ENCODE measurements at regions not wholly inside any gene's neighbourhood (a gene's known extent, or its start where the extent isn't known, plus 50 kb on each side); places are given as distances from the start of the nearest gene placed in this dataset.

- no peak for TF ChIP-seq ZBTB17 (tag by site-specific recombination; IDR thresholded peaks at IDR 0.05)
- no peak for TF ChIP-seq ZNF133 (tag by site-specific recombination; IDR thresholded peaks at IDR 0.05)
- no peak for TF ChIP-seq ZNF670 (tag by site-specific recombination; IDR thresholded peaks at IDR 0.05; ENCODE audit: low read depth)
- TF ChIP-seq ZNF391 (tag by site-specific recombination; IDR thresholded peaks at IDR 0.05; ENCODE audit: borderline replicate concordance, low read depth) = no peak
- POLR2A ChIA-PET = no interaction called here
- Histone ChIP-seq H3K4me3 (ENCODE audit: low read depth, low read length) (no peak overlapping the region), H3K27ac (ENCODE audit: extremely low read depth, low read depth, low read length) (no peak overlapping the region), H3K9me3 (ENCODE audit: control insufficient read depth, insufficient read depth, low read depth, low read length) (no peaks in the 10 kb centered on the region), H3K36me3 (ENCODE audit: control insufficient read depth in 2 of 2, insufficient read depth in 1 of 2, low read length in 2 of 2) (no peaks in the 10 kb centered on the region), H3K4me1 (ENCODE audit: control insufficient read depth, insufficient read depth, low read length) (no peaks in the 10 kb centered on the region)
- CTCF ChIA-PET = no interaction called here
These were observed 102.1 kb downstream of the SHCBP1 start for GRCh38 chr16:46519063-46519462.

- ChIA-PET POLR2A (no interaction called here), CTCF (no interaction called here)
- H3K27ac ChIP-seq (ENCODE audit: extremely low read depth, low read depth, low read length) = no peak overlapping the region
- no peaks in the 10 kb centered on the region for H3K9me3 ChIP-seq (ENCODE audit: control insufficient read depth, insufficient read depth, low read depth, low read length)
- no peak overlapping the region for H3K4me3 ChIP-seq (ENCODE audit: low read depth, low read length)
- H3K36me3 ChIP-seq (ENCODE audit: control insufficient read depth in 2 of 2, insufficient read depth in 1 of 2, low read length in 2 of 2) = no peaks in the 10 kb centered on the region
- TF ChIP-seq ZBTB48 (tag by site-specific recombination; IDR thresholded peaks at IDR 0.05) (no peak), ZNF362 (tag by site-specific recombination; IDR thresholded peaks at IDR 0.05) (no peak), ZNF138 (tag by site-specific recombination; IDR thresholded peaks at IDR 0.05; ENCODE audit: borderline replicate concordance) (no peak), ZNF677 (tag by site-specific recombination; IDR thresholded peaks at IDR 0.05) (no peak), ZNF664 (tag by site-specific recombination; IDR thresholded peaks at IDR 0.05) (no peak), ZNF416 (tag by site-specific recombination; IDR thresholded peaks at IDR 0.05) (no peak), ZNF366 (tag by site-specific recombination; conservative IDR thresholded peaks at IDR 0.05) (no peak), YY2 (tag by site-specific recombination; IDR thresholded peaks at IDR 0.05) (no peak), ZNF354C (tag by site-specific recombination; IDR thresholded peaks at IDR 0.05; ENCODE audit: borderline replicate concordance, low read depth) (no peak), ZIC2 (tag by site-specific recombination; IDR thresholded peaks at IDR 0.05) (no peak), PRDM2 (tag by site-specific recombination; IDR thresholded peaks at IDR 0.05; ENCODE audit: borderline replicate concordance) (no peak), KLF17 (tag by site-specific recombination; IDR thresholded peaks at IDR 0.05) (no peak)
- TF ChIP-seq, protein P1, sequence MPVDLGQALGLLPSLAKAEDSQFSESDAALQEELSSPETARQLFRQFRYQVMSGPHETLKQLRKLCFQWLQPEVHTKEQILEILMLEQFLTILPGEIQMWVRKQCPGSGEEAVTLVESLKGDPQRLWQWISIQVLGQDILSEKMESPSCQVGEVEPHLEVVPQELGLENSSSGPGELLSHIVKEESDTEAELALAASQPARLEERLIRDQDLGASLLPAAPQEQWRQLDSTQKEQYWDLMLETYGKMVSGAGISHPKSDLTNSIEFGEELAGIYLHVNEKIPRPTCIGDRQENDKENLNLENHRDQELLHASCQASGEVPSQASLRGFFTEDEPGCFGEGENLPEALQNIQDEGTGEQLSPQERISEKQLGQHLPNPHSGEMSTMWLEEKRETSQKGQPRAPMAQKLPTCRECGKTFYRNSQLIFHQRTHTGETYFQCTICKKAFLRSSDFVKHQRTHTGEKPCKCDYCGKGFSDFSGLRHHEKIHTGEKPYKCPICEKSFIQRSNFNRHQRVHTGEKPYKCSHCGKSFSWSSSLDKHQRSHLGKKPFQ (tag by site-specific recombination; IDR thresholded peaks at IDR 0.05) = no peak
- TF ChIP-seq, protein P2, sequence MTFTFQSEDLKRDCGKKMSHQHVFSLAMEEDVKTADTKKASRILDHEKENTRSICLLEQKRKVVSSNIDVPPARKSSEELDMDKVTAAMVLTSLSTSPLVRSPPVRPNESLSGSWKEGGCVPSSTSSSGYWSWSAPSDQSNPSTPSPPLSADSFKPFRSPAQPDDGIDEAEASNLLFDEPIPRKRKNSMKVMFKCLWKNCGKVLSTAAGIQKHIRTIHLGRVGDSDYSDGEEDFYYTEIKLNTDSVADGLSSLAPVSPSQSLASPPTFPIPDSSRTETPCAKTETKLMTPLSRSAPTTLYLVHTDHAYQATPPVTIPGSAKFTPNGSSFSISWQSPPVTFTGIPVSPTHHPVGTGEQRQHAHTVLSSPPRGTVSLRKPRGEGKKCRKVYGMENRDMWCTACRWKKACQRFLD (tag by site-specific recombination; IDR thresholded peaks at IDR 0.05) = no peak
- TF ChIP-seq, protein P3, sequence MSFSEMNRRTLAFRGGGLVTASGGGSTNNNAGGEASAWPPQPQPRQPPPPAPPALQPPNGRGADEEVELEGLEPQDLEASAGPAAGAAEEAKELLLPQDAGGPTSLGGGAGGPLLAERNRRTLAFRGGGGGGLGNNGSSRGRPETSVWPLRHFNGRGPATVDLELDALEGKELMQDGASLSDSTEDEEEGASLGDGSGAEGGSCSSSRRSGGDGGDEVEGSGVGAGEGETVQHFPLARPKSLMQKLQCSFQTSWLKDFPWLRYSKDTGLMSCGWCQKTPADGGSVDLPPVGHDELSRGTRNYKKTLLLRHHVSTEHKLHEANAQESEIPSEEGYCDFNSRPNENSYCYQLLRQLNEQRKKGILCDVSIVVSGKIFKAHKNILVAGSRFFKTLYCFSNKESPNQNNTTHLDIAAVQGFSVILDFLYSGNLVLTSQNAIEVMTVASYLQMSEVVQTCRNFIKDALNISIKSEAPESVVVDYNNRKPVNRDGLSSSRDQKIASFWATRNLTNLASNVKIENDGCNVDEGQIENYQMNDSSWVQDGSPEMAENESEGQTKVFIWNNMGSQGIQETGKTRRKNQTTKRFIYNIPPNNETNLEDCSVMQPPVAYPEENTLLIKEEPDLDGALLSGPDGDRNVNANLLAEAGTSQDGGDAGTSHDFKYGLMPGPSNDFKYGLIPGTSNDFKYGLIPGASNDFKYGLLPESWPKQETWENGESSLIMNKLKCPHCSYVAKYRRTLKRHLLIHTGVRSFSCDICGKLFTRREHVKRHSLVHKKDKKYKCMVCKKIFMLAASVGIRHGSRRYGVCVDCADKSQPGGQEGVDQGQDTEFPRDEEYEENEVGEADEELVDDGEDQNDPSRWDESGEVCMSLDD (tag by site-specific recombination; IDR thresholded peaks at IDR 0.05) = no peak
- TF ChIP-seq, protein P4, sequence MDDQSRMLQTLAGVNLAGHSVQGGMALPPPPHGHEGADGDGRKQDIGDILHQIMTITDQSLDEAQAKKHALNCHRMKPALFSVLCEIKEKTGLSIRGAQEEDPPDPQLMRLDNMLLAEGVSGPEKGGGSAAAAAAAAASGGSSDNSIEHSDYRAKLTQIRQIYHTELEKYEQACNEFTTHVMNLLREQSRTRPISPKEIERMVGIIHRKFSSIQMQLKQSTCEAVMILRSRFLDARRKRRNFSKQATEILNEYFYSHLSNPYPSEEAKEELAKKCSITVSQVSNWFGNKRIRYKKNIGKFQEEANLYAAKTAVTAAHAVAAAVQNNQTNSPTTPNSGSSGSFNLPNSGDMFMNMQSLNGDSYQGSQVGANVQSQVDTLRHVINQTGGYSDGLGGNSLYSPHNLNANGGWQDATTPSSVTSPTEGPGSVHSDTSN (CRISPR knock-in tag; IDR thresholded peaks at IDR 0.05) = no peak
- no peaks in the 10 kb centered on the region for H3K4me1 ChIP-seq (ENCODE audit: control insufficient read depth, insufficient read depth, low read length)
These were observed 124.5 kb downstream of the SHCBP1 start for GRCh38 chr16:46496701-46497100.

Measured in HEK293 (cell line).